LNCaP clone FGC (cell line): ENCODE measurements at regions not wholly inside any gene's neighbourhood (a gene's known extent, or its start where the extent isn't known, plus 50 kb on each side); places are given as distances from the start of the nearest gene placed in this dataset.
A peak's percentile ranks its signal among the peaks of the same experiment; 100 is the strongest.

ENCODE experiments used
- DNase-seq: peaks from one replicate; pipeline ENCODE4 v3.0.0-alpha.2; 2011; ENCODE audit warnings: low read depth
- H3K4me3 ChIP-seq: 2 replicates; pipeline ENCODE4 v1.5.1; 2011; ENCODE audit warnings: mild to moderate bottlenecking, low read depth, low read length, control low read depth
- TF ChIP-seq, protein P1 (sequence below): IDR thresholded peaks from 2 replicates; pipeline ENCODE4 v1.5.1; 2012; ENCODE audit warnings: mild to moderate bottlenecking; ENCODE audit not compliant: control insufficient read depth, insufficient read depth; ENCODE audit errors: extremely low read depth

DNA sequence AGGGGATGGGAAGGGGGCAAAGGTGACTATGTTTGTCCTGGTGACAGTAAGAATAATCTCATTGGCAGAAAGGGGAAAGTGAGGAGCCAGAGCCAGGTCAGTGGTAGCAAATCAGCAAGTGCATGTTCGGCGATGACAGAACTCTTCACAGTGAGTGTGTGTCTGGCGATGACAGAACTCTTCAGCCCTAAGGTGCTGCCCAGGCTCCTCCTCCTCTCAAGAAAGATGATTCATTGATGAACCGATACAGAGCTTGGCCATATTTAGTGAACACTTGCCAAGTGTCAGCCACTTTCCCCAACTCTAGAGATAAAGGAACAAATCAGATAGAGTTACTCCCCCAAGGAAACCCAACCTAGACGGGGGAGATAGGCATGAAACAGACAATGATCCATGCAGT is 199.3 kb upstream of the UBL3 start:
- no peak for DNase-seq
- TF ChIP-seq, protein P1, sequence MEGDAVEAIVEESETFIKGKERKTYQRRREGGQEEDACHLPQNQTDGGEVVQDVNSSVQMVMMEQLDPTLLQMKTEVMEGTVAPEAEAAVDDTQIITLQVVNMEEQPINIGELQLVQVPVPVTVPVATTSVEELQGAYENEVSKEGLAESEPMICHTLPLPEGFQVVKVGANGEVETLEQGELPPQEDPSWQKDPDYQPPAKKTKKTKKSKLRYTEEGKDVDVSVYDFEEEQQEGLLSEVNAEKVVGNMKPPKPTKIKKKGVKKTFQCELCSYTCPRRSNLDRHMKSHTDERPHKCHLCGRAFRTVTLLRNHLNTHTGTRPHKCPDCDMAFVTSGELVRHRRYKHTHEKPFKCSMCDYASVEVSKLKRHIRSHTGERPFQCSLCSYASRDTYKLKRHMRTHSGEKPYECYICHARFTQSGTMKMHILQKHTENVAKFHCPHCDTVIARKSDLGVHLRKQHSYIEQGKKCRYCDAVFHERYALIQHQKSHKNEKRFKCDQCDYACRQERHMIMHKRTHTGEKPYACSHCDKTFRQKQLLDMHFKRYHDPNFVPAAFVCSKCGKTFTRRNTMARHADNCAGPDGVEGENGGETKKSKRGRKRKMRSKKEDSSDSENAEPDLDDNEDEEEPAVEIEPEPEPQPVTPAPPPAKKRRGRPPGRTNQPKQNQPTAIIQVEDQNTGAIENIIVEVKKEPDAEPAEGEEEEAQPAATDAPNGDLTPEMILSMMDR: no peak
- H3K4me3 ChIP-seq: no peak overlapping the region

DNA sequence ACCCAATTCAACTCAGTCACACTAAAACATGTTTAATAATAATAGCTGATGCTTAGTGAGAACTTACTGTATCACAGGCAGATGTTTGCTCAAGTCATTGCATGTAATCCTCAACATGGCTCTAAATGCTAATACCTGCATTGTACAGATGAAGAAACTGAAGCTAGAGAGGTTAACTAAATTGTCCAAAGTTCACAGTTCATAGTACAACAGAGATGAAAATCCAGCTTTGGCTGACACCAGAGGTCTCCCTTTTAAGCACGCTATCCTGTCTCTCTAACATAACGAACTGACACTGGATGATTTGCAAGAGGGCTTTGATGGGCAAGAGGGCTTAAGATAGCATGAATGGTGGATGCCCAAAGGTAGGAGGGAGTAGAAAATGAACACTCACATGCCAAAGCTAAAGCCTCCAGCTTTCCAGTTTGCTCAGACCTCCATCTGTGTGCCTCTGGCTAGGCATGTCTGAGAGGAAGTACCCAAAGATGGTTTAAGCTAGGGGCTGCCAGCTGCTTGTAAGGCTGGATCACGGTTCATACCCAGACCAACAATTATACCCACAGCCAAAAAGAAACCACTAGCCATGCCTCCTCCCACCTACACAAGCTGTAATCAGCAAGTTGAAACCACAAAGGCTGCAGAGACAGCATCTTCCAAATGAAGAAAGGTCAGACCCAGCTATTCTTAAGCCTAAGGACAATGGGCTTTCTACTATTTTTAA is 196.9 kb upstream of the UBL3 start:
- H3K4me3 ChIP-seq: no peak overlapping the region
- TF ChIP-seq, protein P1: no peak
- no peak for DNase-seq

DNA sequence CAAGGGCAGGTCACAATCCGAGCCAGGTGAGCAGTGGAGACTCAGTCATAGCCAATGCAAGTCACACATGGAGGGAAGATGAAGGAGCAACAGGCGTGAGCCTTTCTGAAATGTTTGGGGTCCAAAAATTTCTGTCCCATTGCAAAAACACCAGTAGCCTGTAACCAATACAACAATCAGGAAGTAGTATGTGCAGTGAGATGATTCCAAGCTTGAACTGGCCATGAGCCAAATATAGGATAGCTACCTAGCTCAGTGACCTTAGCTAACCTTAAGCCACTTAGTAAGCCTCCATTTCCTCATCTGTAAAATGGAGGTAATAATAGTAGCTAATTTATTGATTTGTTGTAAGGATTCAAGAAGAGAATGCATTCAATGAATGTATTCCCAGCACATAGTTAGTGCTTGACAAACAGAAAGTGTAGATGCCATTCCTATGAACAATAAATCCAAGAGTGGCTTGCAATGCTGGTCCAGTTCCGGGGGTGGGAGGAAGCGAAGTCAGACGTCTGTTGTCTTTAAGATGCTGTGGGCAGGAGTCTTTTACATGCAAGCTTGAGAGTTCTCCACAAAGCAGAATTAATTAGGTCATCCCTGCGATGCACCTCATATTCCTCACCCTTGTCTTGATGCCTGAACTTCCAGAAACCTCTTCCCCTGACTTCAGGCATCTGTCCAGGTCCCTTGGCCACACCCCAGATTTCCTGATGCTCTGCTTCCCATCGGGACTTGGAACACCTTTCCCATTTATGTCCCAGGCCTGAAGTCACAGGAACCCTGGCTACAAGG is 195.7 kb upstream of the UBL3 start:
- no peak overlapping the region for H3K4me3 ChIP-seq
- peak; percentile 13 for DNase-seq
- TF ChIP-seq, protein P1: no peak

DNA sequence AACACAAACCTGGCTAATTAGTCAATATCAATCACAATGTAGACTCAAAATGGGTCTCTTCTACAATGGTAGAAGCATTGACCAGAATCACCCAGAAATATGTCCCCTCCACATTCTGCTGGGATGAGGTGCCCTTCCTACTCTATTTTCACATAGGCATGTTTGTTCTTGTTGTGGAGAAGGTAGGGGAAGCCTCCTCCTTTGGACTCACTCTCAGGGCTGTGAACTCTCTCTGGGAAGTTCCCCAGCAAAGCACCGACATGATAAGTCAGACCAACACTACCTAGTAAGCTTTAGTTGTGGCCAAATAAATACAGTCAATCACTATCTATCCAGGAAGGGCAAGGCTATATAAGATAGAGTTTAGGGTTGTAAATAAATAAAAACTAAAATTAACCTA is 194.5 kb upstream of the UBL3 start:
- no peak for DNase-seq
- TF ChIP-seq, protein P1: no peak
- H3K4me3 ChIP-seq: no peak overlapping the region

DNA sequence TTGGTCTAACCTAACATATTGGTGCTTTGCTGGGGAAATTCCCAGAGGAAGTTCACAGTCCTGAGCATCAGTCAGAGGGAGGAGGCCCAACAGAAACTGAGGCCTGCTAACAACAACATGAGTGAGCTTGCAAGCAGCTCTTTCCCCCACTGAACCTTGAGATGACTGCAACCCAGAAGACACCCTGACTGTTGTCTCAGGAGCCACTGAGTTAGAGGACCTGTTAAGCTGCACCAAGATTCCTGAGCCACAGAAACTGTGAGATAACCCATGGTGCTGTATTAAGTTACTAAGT is 193.2 kb upstream of the UBL3 start:
- no peak for DNase-seq
- no peak overlapping the region for H3K4me3 ChIP-seq
- TF ChIP-seq, protein P1: no peak

DNA sequence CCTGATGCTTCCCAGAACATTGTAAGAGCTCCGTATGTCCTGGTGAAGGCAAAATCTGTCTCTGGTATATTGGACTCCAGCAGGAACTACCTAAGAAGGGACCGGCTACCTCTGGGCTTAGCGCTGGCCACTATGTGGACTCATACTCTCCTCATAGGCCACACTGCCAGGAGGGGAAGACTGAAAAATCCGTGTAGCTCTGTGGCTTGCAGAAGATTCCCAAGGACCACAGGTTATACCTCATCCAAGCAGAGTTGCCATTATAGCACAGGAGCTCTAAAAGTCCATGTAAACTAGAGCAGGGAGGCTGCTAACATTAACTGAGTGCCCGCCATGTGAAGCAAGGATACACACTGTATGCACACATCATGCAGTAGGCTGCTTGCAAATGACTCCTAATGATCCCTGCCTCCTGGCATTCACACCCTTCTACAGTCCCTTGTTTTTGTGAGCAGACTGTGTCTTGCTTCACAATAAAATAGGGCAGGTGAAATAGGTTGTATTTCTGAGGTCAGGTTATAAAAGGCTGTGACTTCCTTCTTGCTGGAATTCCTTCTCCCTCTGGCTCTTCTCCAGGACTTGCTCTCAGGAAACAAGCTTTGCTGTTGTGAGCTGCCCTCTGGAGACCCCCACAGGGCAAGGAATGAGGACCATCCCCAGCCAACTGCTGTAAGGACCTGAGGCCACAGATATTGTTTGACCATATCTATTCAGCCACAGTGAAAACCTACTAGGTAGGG is 192.6 kb upstream of the UBL3 start:
- no peak overlapping the region for H3K4me3 ChIP-seq
- DNase-seq: no peak
- TF ChIP-seq, protein P1: no peak
